ENCODE measurements at regions not wholly inside any gene's neighbourhood (a gene's known extent, or its start where the extent isn't known, plus 50 kb on each side); places are given as distances from the start of the nearest gene placed in this dataset.

DNA sequence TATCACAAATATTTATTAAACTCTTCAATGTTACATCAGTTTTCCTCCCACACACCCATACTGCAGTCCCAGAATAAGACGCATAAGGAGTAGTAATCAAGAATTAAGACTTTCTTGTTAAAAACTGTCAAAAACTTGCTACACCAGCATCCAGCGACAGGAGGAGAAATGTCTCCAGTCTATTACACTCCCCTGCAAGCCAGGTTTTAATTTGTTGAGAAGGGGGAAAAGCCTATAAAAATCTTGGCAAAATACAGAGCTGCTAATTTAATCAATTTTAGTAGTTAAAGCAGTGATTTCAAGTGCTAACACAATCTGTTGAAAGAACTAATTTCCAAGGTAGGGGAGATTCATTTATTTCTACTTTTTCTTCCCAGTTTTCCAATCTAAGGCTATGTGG, 102.0 kb upstream of the MED13 start:
- Histone ChIP-seq H3K4me1 (ENCODE audit: control insufficient read depth in 4 of 4, insufficient read depth in 4 of 4, low read length in 3 of 4) (peaks cover 0 to 4% (median 2%) of the 10 kb centered on the region in 4 donors), H3K36me3 (ENCODE audit: control insufficient read depth in 4 of 4, insufficient read depth in 3 of 4, low read depth in 1 of 4, low read length in 3 of 4) (no peaks in the 10 kb centered on the region), H3K27ac (ENCODE audit: low read depth in 1 of 2, low read length in 2 of 2) (no peak overlapping the region), H3K4me3 (ENCODE audit: low read depth in 1 of 3, low read length in 3 of 3) (no peak overlapping the region), H3K27me3 (ENCODE audit: control insufficient read depth in 4 of 4, insufficient read depth in 4 of 4, low read length in 3 of 4) (no peaks in the 10 kb centered on the region), H3K9me3 (ENCODE audit: control insufficient read depth in 4 of 4, low read length in 3 of 4) (no peaks in the 10 kb centered on the region), H3K9ac (ENCODE audit: low read depth in 1 of 2, low read length in 2 of 2) (no peak overlapping the region)
- DNase-seq (ENCODE audit: low spot score), result no peak
- WGBS, result 94% methylated on average over 2 of the region's 2 CpGs
- no peak for TF ChIP-seq MAX (IDR thresholded peaks at IDR 0.05)
- TF ChIP-seq, protein P1, sequence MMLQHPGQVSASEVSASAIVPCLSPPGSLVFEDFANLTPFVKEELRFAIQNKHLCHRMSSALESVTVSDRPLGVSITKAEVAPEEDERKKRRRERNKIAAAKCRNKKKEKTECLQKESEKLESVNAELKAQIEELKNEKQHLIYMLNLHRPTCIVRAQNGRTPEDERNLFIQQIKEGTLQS (IDR thresholded peaks at IDR 0.05), result no peak
- no peak for TF ChIP-seq RAD21 (IDR thresholded peaks at IDR 0.05)
- no peak for TF ChIP-seq HNF4A (conservative IDR thresholded peaks at IDR 0.05)
- no peak for TF ChIP-seq CTCF (IDR thresholded peaks at IDR 0.05; ENCODE audit: low read depth, low read length, missing input control)
- TF ChIP-seq, protein P2, sequence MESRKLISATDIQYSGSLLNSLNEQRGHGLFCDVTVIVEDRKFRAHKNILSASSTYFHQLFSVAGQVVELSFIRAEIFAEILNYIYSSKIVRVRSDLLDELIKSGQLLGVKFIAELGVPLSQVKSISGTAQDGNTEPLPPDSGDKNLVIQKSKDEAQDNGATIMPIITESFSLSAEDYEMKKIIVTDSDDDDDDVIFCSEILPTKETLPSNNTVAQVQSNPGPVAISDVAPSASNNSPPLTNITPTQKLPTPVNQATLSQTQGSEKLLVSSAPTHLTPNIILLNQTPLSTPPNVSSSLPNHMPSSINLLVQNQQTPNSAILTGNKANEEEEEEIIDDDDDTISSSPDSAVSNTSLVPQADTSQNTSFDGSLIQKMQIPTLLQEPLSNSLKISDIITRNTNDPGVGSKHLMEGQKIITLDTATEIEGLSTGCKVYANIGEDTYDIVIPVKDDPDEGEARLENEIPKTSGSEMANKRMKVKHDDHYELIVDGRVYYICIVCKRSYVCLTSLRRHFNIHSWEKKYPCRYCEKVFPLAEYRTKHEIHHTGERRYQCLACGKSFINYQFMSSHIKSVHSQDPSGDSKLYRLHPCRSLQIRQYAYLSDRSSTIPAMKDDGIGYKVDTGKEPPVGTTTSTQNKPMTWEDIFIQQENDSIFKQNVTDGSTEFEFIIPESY (IDR thresholded peaks at IDR 0.05), result no peak
- TF ChIP-seq JUND (IDR thresholded peaks at IDR 0.05), result no peak
- no peak for TF ChIP-seq YY1 (IDR thresholded peaks at IDR 0.05)
- no peak for TF ChIP-seq GABPA (IDR thresholded peaks at IDR 0.05 in 1 of 2, conservative IDR thresholded peaks at IDR 0.05 in 1 of 2)
- no peak for TF ChIP-seq FOXA2 (IDR thresholded peaks at IDR 0.05)

- no peaks in the 10 kb centered on the region for H3K27me3 ChIP-seq (ENCODE audit: control insufficient read depth in 4 of 4, insufficient read depth in 4 of 4, low read length in 3 of 4)
- no peak overlapping the region for H3K4me3 ChIP-seq (ENCODE audit: low read depth in 1 of 3, low read length in 3 of 3)
- no peaks in the 10 kb centered on the region for H3K36me3 ChIP-seq (ENCODE audit: control insufficient read depth in 4 of 4, insufficient read depth in 3 of 4, low read depth in 1 of 4, low read length in 3 of 4)
- no peaks in the 10 kb centered on the region for H3K9me3 ChIP-seq (ENCODE audit: control insufficient read depth in 4 of 4, low read length in 3 of 4)
- WGBS, result 42% methylated on average over 3 of the region's 3 CpGs
- H3K27ac ChIP-seq (ENCODE audit: low read depth in 1 of 2, low read length in 2 of 2), result no peak overlapping the region
- H3K4me1 ChIP-seq (ENCODE audit: control insufficient read depth in 4 of 4, insufficient read depth in 4 of 4, low read length in 3 of 4), result peaks cover 0 to 4% (median 2%) of the 10 kb centered on the region in 4 donors
- no peak overlapping the region for H3K9ac ChIP-seq (ENCODE audit: low read depth in 1 of 2, low read length in 2 of 2)
- TF ChIP-seq CTCF (IDR thresholded peaks at IDR 0.05; ENCODE audit: low read depth, low read length, missing input control) (no peak), FOXA2 (IDR thresholded peaks at IDR 0.05) (no peak), HNF4A (conservative IDR thresholded peaks at IDR 0.05) (no peak), YY1 (IDR thresholded peaks at IDR 0.05) (no peak), MAX (IDR thresholded peaks at IDR 0.05) (no peak), RXRA (IDR thresholded peaks at IDR 0.05) (no peak), SP1 (IDR thresholded peaks at IDR 0.05) (no peak), EGR1 (IDR thresholded peaks at IDR 0.05; ENCODE audit: low read depth in 2 of 2) (no peak), TAF1 (conservative IDR thresholded peaks at IDR 0.05) (no peak), RAD21 (IDR thresholded peaks at IDR 0.05) (no peak), REST (IDR thresholded peaks at IDR 0.05) (no peak), JUND (IDR thresholded peaks at IDR 0.05) (no peak), FOXA1 (IDR thresholded peaks at IDR 0.05) (no peak)
- TF ChIP-seq, protein P1 (IDR thresholded peaks at IDR 0.05), result no peak
- no peak for DNase-seq (ENCODE audit: low spot score)
Observed at GRCh38 chr17:62164747-62165722, 100.0 kb upstream of the MED13 start.
